ENCODE measurements at regions not wholly inside any gene's neighbourhood (a gene's known extent, or its start where the extent isn't known, plus 50 kb on each side); places are given as distances from the start of the nearest gene placed in this dataset.

DNA sequence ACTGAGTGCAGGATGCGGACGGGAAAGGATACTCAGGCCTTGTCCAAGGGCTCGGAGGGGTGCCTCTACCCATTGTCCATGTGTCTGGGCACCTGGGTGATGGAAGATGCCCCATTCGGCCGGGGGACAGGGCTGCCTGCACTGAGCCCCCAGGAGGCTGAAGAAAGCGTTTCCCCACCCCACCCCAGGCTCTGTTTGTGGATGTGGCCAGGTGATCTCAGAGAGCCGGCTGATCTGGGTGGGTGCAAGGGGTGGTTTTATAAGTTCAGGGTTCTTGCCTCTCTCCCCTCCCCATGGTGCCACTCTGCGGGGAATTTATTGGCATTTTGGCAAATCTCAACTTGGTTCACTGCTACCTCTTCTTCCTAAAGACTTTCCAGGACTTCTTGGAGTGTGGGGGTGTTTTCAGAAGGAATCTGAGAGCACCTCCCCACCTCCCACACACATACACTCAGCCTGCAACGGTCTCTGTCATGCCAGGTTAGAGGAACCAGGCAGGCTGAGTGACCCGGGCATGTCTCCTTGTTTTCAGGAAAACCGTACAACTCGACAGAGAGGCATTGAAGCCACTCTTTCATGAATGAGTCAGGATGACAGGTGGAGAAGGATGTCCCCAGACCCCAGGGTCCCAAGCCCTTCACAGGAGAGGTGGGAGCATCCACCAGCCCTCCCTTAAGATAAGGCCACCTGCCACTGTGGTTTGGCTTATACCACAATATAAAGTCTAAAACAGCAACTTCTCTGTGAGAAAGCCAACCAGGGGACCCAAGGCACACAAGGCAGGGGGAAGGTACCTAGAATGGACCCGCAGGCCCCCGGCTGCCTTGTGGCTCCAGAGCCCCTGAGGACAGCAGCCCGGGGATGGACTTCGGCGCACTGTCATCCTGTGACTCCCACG, 174.9 kb downstream of the ETS2 start:
- no peak for DNase-seq

DNA sequence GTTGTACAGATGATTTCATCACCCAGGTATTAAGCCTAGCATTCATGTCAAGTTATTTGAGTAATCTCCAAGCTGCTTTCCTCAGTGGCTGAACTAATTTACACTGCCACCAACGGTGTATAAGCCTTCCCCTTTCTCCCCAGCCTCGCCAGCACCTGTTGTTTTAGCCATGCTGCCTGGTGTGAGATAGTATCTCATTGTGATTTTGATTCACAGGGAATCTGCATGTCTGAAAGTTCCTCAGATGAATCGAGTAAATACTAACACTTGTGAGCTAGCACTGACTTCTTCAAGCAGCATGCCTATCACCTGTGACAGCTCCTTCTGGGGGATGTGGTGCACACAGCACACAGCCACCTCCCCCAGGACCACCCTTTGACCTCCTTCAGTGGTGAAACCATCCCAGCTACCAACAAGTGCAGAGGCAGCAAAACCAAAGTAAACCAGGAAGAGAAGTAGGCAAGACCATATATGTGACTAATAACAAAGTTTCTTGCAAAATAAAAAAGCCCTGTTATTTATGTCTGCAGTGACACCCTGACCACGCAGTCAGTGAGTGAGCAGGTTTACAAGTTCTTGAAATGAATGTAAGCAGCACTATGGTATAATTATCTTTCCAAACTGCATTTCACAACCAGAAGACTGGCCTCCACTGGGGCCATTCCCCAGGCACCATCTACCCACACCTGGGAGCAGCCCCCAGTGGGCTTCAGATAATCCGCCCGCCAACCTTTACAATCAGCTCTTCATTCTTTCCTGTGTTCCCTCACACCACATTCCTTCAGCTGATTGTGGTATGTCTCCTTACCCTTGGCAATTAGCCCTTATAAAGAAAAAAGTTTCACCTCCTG, 173.8 kb downstream of the ETS2 start:
- DNase-seq = no peak

DNA sequence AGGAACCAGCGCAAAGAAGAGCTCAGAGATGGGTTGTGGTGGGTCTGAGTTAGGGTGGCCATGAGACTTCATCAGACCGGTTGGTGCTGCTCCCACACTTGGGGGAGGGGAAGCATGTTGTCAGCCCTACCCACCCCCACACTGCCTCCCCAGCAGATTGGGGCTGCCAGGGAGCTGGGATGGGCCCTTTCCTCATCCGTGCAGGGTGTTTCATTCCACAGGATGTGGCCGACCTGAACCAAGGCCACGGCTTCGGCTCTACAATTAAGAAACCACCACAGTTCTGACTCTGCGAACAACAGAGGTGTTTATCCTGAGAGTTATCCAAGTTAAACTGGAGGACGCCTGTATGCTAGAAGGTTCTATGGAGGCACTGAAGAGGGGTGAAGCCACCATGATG, 171.2 kb downstream of the ETS2 start:
- DNase-seq = no peak

DNA sequence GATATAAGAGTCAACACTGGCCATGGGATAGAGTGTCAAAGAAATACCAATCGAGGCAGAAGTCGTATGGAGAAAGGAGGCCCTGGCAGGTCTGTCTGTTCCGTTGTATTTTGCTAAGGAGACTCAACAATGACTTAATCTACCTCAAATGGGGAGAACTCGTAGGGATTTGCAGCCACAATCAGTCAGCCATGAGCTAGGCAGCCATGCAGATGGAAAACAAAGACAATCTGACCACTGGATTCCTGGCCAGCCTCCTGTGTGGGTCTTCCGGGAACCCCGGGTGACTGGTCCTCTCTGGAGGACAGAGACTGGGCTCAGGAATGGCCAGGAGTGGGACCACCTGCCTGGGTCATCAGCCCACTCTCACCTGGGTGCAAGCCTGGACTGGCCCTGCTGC, 167.8 kb downstream of the ETS2 start:
- DNase-seq = no peak

DNA sequence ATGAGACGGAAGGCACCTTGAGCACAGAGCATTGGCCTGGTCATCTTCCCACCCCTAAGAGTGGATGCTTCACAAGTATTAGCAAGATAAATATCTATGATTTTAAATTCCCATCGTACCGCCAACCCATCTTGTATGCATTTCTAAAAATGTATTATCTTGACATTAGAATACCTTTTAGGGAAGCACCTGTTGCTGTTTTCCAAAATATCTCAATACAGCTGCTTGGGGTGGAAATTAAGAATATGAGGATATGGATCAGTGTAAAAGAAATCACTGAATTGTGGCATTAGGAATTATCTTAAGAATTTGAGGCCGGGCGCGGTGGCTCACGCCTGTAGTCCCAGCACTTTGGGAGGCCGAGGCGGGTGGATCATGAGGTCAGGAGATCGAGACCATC, 166.3 kb downstream of the ETS2 start:
- DNase-seq = no peak

DNA sequence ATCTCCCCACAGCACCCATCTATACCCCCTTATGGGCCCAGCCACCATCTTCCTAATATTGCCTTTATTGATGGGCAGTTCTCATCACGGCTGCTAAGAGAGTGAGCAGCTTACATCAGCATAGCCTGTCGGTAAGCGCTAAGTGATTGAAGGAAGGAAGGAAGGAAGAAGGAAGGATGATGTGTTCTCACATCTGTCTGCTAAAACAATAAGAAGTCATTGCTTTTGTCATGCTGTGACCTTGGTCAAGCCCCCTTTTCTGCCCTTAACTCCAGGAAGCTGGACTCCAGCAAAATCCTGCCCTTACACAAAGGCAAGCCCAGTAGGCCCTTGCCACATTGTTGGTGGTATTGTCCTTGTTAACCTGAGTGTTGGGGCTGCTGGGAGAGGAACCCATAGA, 165.0 kb downstream of the ETS2 start:
- DNase-seq = no peak

DNA sequence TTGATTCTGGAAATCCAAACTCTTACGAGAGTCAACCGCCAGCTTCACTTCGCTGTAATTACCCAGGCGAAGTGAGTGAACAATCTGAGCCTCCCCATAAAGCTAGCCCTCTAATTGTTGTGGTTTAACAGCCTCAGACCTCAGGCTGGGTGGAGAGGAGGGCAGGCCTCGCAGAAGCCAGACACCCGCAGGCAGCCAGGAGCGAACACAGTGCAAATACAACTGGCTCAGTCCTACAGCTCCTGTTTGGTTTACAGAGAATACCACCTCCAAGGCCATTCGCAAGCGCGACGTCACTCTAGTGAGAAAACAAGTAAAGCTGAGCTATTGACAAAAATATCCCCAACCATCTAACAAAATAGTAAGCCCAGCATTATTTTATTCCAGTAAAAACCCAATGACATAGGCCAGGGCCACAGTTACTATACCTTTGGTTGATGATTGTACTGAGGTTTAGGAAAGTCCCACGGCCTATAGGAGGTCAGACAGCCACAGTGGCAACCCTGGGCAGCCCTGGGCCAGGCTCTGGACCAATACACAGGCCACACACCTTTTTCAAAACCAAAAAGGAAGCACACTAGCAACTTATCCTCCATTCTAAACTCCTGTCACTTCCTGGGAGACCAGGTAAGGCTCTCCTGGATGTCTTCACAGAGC, 163.3 kb downstream of the ETS2 start:
- DNase-seq = no peak

DNA sequence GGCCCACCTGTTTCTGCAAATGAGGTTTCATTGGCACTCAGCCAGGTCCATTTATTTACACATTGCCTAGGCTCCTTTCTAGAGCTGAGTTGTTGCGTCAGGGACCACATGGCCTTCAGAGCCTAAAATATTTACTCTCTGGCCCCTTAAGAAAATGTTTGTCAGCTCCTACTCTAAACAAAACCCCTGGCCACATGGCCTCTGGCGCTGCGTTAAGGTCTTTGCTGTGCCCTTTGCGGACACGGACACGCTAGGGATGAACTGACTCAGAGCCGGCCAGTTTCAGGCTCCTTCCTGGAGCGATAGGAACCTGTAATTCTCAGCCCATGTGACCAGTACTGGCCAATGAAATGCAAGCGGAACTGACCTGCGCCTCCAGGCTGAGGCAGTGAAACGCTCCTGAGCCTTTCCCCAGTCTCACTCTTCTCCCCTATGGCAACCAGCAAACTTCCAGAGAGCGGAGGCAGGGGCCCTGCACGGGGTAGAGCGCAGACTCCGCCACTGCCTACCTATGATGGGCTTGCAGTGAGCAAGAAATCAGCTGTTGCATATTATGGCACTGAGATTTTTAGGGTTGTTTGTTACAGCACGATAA, 160.3 kb downstream of the ETS2 start:
- DNase-seq = no peak

DNA sequence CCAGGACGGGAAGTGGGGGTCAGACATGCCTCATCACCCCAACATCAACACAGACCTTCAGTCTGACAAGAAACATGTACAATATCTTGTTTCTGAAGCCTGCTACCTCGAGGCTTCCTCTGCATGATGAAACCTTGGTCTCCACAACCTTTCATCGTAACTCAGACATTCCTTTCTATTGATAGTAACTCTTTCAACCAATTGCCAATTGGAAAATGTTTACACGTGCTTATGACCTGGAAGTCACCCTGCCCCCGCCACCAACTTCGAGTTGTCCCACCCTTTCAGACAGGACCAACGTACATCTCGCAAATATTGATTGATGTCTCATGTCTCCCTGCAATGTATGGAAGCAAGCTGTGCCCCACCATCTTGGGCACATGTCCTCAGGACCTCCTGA, 159.5 kb downstream of the ETS2 start:
- no peak for DNase-seq

DNA sequence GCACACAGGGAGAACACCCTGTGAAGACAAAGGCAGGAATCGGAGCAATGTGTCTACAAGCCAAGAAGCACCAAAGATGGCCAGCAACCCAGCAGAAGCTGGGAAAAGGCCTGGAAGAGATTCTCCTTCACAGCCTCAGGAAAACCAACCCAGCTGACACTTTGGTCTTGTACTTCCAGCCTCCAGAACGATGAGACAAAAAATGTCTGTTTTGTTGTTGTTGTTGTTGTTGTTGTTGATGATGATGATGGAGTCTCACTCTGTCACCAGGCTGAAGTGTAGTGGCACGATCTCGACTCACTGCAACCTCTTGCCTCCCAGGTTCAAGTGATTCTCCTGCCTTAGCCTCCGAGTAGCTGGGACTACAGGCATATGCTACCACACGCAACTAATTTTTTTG, 157.3 kb downstream of the ETS2 start:
- DNase-seq = no peak

DNA sequence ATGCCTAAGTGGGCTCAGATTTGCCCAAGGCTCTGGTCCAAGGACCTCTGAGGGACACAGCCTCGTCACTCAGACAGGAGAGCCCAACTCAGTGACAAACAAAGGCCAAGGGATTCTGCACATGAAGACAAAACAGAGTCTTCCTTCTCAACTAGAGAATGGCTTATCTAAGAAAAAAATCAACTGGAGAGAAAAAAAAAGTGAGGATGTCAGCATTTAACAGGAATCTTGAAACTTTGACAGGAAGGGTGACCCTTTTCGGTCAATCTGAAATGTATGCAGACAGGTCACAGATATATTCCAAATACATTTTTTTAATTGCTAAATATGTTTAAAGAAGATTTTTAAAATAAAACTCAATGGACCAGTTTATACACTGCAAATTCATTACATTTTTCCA, 154.5 kb downstream of the ETS2 start:
- no peak for DNase-seq

DNA sequence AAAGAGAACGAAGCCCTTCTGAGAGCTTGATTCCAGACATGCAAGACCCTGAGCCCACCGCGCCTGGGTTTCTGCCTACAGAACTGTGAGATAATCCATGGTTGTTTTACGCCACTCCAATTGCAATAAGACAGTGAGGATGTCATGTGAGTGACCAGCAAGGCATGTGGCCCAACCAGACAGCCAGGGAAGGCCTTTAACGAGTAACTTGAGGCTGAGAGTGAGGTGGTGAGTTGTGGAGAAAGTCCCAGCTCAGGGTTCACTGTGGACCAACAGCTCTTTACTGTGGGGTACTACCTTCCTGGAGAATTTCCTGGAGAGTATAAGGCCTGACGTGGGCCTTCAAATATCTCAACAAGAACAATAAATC, 153.9 kb downstream of the ETS2 start:
- no peak for DNase-seq

DNA sequence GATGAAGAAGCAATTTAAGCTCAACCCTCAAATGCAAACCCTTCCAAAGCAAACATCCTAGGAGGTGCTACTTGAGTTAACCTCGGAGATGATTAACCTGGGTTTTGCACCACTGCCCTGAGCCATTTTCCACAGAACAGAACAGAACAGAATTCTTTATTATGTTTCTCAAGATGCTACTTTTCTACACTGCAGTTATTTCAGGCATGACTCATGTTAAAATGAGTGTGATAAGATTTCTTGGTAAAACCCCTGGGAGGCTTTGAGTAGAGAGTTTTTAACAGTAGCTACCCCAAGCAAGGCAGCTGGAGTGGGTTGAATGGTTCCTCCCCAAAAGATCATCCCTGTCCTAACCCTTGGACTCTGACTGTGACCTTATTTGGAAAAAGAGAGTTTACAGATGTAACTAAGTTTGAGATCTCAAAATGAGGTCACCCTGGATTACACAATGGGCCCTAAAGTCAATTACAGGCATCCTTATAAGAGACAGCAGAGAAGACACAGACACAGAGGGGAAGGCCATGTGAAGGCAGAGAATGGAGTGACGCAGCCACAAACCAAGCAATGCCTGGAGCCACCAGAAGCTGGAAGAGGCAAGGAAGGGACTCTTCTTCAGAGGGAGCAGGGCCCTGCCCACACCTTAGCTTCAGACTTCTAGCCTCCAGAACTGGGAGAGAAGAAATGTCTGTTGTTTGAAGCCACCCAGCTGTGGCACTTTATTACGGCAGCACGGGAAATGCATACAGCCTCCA, 153.4 kb downstream of the ETS2 start:
- DNase-seq = no peak

DNA sequence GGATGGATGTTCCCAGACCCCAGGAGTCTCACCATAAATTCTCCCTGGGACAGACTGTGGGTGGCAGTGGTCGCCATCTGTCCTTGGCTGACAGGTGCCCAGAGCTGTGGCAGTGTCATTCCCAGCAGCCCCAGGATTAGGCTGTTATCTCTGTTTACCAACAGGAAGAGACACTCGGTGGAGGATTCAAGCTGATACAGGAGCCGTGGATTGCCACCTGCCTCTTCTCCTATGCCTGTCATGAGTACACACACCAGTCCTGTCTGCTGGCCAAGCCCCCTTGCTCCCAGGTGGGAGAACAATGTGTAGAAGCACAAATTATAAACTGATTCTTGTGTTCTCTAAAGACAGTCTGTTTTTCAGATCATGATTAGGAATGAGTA, 152.6 kb downstream of the ETS2 start:
- DNase-seq = no peak

DNA sequence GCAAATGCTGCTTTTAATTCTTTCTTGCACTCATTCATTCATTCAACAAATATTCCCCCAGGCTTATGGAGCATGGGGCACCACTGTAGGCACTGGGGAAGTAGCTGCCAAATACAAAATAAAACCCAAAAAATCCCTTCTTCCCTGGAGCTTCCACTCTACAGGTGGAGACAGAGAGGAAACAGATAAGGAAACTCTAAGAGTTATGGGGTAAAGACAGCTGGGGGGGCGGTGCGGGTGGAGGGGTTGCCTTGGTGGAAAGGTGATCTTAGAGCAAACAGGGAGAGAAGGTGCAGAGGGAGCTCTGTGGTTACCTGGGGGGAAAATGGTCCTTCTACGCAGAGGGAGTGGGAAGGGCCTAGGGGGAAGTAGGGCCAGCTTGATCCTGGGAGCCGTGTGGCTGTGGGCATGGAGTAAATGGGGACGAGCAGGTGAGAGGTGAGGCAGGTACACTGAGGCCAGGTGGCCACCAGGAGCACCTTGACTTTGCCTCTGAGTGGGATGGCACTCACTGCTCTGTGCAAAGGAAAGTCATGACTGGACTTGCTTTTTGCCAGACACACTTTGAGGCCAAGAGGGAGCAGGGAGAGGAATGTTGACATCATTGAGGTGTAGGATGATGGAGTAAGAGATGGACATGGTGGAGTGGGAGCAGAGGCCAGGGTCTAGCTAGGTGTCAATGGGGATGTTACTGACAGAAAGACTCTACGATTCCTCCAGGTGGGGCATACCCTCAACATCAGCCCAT, 152.0 kb downstream of the ETS2 start:
- DNase-seq = no peak

DNA sequence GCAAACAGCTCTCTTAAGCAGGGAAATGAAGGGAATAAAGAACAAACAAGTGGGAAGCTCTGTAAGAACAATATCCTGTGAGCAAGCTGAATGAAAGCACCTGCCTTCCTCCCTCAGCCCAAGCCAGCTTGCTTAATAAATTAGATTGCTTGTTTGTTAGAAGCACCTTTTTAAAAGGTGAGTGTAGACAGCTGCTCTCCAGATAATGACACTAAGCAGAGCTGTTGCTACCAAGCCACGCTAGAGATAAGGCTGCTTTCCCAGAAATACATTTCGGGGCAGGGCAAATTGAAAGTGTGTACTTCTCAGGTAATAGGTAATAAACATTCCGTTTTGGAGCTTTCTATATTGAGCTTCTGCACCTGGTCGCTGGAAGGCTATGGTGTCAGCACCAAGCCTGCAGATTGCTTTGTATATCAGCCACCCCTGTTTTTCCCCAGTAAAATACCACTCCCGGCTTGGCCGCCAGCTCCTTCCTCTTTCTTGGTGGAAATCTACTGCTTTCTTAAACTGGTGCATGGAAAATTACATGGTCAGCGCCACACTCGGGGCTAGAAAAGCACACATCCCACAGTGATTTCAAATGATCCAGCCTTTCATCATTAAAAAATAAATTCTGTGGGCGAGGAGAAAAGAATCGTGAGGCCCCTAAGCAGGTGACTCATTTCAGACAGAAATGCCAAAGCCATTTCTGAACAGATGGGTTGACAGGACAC, 151.3 kb downstream of the ETS2 start:
- DNase-seq = no peak

DNA sequence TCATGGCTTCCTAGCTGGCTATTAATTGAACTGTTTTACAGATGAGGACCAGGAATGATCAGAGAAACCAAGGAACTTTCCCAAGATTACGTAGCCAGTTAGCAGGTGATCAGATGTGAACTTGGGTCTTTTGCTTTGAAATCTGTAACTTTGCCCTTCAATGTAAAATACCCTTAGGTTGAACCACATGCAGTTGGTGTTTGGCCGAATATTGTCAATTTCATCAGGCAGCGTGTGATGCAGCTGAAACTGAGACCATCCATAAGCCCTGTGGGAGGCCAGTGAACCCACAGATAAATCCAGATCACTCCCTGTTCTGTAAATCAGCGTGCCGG, 150.8 kb downstream of the ETS2 start:
- DNase-seq = no peak

DNA sequence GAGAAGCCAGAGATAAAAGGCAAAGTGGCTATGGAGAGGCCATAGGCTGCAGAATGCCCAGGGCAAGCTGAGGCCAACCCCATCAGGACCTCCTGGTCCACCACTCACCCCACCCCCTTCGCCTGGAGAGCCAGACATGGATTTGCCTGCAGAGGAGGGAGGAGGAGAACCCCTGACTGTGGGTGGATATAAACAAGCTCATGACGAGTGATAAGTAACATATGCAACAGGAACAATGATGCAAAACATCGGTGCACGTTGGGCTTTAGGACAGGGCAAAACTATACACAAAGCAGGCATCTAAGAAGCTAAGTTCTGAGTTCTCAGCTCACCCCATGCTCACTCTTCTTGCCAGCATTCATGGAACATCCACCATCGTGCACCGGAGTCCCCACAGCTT, 150.3 kb downstream of the ETS2 start:
- DNase-seq = no peak

DNA sequence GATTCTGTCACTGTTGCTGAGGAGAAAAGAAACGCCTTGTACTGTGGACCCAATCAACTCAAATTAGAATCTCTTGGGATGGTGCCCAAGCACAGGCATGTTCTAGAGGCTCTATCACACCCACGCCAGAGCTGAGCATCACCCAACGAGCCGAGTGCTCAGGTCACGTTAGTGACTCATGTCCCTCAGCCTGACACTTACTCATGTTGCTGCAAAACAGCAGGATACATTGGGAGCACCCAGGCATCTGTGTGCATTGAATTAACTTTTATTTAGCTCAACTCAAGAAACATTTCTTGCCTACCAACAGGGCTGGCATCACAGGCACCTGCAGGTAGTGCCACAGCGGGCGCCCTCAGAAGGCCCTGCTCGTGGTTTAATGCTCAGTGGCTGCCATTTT, 149.8 kb downstream of the ETS2 start:
- DNase-seq = no peak

DNA sequence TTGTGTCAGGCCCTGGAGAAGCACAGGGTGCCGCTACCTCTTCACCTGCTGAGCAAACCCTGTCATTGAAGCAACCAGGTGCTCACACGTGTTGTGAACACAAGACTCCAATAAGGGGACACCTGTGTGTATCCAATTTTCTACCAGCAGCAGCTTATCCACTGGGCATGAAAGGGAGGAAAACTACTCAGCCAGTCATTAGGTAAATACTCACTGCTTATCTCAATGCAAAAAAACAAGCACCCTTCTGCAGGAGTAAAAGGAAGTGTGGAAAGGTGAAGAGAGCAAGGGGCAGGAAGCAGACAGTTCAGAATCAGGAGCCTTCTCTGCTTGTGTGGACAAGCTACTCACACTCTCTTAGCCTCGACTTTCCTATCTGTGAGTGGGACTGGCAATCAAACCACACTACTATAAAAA, 148.9 kb downstream of the ETS2 start:
- no peak for DNase-seq

DNA sequence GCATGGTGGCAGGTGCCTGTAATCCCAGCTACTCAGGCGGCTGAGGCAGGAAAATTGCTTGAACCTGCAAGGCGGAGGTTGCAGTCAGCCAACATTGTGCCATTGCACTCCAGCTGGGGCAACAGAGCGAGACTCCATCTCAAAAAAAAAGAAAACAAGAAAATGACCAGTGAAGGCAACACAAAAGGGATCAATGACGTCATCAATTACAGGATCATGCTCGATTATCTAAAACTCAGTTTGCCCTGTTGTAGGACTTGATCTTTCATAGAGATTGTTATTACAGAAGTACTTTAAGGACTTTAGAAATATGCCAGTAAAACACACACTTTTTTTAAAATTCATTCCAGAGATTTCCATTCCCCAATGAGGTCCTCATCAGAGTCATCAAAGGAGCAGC, 147.8 kb downstream of the ETS2 start:
- no peak for DNase-seq

Data from CD4-positive, alpha-beta T cell treated with Interleukin-4 for 4 hours (primary cell).